ENCODE measurements at regions not wholly inside any gene's neighbourhood (a gene's known extent, or its start where the extent isn't known, plus 50 kb on each side); places are given as distances from the start of the nearest gene placed in this dataset.
"Not testable (repeated sequence)": the region's sequence is repeated elsewhere in the genome, so short reads cannot be mapped to it uniquely, and the experiment has no call there.

GRCh38 chr17:33948309-33948708 is 306.8 kb upstream of the CCL2 start:
- no peak for DNase-seq

GRCh38 chr17:33949100-33949499 is 306.0 kb upstream of the CCL2 start:
- peak; percentile 2 for DNase-seq

DNA sequence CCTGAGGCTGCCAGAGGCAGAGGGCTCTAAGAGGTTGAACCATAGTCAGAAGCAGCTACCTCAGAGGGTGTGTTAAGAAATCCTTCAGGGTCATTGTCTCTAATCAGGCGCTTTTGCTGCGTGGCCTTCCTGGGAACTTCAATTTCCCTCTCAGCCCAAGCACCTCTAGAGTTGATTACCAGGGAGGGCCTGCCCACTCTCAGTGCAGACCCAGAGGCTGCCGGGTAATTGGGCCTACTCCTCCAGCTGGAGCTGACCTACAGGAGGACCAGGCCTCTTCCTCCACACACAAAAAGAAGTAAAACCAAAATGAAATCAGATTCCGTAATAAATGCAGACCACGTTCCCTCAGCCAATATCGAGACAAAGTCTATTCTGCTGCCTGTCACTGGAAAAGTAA is 305.0 kb upstream of the CCL2 start:
- DNase-seq, result no peak

DNA sequence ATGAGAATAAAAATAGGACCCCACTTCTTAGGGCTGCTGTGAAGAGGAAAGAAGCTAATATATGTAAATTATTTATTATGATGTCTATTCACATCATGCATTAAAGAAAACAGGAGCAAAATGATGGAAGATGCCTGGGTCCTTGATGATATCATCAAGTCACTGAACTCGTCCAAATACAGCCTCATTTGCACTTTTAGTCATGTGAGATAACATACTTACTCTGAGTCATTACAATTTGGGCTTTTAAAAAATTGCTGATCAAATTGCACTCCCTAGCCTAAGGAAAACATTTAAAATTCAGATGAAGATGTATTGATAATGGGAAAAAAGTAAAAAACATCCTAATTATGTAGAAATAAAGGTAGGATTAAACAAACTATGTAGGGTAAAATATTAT is 302.7 kb upstream of the CCL2 start:
- DNase-seq, result no peak

GRCh38 chr17:33954597-33954996 is 300.5 kb upstream of the CCL2 start:
- no peak for DNase-seq

DNA sequence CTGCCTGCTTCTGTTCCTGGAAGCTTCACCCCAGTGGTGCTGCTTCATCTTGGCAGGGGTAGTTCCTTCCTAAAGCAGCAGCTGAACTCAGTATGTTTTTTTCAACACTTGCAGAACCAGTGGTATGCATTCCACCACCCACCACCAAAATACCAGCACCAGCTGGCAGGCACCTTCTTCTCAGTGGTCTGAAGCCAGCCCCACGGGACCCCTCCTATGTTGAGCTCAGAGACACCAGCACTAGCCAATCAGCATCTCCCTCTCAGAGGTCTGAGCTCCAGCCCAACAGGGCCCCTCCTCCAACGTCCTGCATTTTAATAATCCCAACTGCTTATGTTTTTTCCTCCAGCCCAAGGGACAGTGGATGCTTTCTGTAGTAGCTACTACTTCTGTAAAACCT is 299.6 kb upstream of the CCL2 start:
- no peak for DNase-seq

- not testable (repeated sequence) for DNase-seq
These were observed 296.0 kb upstream of the CCL2 start for GRCh38 chr17:33959098-33959497.

- DNase-seq, result no peak
These were observed 292.0 kb upstream of the CCL2 start for GRCh38 chr17:33962857-33963655.

DNA sequence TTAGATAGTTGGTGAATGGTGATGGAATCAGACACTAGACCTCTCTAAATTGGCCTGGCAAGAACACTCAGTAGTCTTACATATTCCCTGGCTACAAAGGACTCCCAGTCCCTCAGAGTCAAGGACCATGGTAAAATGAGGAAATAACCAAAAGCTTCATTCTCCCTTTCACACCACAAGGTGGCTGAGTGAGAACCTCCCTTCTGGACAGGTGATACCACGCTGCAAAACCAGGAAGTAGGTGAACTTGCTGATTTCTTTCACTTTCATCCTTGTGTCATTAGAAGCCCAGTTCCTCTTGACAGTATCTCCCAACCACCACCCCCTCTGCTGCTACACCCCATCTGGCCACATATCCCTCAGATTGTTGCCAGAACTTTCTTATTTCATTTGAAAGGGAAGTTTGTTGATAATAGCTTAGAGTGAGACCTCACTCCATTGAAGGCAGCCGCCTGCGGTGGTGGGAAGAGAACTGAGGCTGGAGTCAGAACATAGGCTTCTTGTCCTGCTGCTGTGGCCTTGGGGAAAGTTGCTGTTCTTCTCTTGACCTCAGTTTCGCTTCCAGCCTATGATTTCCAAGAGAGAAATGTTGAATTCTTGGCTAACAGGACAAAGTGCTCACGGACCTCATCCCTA is 290.6 kb upstream of the CCL2 start:
- no peak for DNase-seq

GRCh38 chr17:33966410-33967059 is 288.6 kb upstream of the CCL2 start:
- no peak for DNase-seq

DNA sequence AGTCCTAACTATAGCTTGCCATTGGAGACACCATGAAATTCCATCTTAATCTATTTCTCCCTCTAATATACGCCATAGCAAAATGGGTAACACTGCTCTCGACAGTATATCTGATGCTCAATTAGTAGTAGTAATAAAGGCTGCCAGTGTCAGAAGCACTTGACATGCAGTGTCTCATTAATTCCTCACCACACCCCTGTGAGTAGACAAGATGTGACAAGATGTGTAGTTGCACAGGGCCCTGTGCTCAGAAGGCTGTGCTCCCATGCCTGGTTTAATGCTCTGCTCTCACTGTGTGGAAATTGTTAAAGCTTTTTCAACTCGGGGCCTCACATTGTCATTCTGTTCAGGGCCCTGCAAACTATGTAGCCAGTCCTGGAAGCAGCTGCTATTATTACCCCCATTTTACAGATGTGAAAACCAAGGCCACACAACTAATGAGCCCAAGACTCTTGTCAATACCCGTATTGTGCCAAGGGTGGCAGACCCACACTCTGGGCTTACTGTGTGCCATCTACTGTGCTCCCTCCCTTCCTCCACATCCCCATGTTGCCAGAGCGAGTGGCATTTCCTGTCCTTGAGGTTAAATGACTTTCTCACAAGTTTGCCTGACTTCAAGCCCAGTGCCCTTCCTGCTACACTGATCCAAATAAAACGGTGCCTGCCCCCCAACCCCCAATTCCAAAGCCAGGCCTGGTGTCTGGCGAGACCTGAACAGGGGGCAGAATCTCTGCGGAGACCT is 287.3 kb upstream of the CCL2 start:
- DNase-seq, result no peak

DNA sequence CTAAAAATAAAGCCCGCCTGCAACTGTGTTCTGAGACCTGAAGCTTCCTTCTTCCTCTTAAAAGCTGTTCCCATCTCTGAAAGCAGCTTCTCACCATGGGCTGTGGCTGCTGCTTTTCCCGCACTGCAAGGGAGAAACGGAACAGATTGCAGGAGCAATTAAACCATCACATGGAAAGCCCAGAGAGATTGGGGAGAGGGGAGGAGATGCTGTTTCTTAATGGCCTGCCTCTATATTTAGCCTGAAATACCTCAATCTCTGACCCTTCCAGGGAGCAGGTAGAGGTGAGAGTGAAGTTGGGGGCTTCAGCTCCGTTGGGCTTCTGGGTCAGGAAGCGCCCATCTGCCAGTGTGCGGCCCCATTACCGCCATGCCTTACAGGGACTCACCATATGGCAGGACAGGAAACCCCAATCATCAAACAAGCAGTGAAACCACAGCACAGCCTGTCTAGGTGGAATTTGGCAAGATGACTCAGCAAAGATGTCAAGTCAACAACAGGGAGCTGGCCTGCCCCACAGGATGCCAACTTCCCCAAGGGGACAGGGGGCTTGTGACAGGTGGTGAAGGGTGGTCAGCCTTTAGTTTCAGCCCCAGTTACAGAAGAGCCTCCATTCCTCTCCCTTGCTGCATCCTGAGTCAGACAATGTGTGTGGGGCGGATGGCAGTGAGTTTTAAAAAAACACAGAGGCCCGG is 286.6 kb upstream of the CCL2 start:
- no peak for DNase-seq

DNA sequence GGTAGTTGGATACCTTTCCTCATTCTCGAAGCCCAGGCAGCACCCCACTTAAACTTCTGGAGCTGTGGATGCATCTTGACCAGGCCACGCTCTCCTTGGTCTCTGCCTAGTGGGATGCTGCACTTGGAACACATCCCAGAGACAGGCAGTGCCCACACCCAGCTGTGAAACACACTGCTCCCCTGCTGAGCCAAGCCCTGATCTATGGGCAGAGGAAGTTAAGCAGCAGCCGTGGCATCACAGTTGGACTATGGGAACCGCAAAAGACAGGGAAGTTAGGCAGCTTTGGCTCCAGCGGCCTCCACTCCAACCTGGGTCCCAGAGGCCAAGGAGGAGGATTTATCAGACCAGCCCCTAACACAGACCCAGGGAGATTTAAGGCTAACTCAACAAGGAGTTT is 284.8 kb upstream of the CCL2 start:
- DNase-seq, result no peak

- no peak for DNase-seq
These were observed 282.3 kb upstream of the CCL2 start for GRCh38 chr17:33972763-33973162.

DNA sequence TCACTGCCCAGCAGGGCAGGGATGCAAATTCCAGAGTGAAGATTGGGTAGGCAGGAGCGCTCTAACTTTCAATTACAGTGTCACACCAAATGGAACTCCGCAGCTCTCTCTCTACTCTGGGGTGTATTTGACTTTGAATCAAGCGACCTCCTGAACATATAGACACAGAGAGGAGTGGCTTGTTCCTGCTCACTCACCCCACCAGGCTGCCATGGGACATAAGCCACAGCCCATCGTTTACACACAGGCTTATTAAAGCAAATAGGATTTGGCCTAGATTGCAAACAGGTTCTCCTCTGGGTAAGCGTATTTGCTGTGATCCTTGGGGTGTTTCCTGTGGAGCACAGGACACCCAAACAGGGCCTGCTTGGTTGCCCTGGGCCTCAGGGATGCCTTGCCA is 281.6 kb upstream of the CCL2 start:
- no peak for DNase-seq

GRCh38 chr17:33974276-33974675 is 280.8 kb upstream of the CCL2 start:
- no peak for DNase-seq

- DNase-seq, result no peak
These were observed 278.3 kb upstream of the CCL2 start for GRCh38 chr17:33976831-33977230.

DNA sequence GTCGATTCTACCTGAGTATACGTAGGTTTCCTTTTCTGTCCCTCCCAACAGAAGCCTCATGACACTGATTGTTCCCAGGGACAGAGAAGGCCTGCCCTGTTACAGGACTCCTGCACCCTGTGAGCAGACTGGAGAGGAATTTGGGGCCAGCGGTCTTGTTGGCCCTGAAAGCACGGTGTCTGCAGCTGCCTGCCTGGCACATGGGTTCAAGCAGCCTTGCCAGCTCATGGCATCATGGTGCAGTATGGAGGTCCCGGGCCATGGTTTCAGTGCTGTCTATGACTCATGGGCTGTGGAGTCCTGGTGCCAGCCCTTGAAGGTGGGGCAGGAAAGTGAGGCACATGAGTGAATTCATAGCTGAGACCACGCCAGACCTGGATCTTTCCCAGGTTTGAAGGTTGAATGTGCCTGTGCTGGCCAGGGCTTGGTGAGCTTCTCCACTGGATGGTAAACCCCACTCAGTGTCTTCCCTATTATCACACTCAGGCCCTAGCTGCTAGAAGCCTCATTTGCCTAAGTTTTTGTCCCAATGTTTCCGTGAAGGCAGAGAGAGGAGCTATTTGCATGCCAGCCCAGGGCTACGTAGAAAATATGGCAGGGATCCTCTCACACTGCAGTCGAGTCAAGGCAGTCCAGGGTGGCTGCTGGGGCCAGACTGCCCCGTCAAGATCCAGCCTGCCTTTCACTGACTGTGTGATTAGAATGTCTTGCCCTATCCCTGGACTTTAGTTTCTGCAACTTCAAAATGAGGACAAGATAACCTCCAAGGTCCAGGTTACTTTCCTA is 277.2 kb upstream of the CCL2 start:
- DNase-seq, result no peak

- DNase-seq, result no peak
These were observed 276.2 kb upstream of the CCL2 start for GRCh38 chr17:33978889-33979288.

DNA sequence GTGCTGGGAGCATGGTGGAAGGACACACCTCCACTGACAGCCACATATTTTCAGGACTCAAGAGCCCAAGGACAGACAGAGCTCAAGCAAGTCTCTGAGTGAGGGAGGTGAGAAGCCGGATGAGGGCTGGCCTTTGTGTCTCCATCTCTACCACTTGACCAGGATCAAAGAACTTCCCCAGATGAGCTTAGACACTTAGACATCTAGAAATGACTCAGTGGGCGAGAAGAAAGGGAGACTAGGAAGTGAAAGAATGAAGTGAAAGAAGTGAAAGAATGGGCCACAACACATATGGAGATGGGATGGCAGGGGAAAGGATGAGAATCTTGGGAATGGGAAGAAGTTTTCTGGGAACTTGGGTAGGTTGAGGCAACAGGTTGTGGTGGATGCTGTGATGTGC is 274.9 kb upstream of the CCL2 start:
- no peak for DNase-seq

DNA sequence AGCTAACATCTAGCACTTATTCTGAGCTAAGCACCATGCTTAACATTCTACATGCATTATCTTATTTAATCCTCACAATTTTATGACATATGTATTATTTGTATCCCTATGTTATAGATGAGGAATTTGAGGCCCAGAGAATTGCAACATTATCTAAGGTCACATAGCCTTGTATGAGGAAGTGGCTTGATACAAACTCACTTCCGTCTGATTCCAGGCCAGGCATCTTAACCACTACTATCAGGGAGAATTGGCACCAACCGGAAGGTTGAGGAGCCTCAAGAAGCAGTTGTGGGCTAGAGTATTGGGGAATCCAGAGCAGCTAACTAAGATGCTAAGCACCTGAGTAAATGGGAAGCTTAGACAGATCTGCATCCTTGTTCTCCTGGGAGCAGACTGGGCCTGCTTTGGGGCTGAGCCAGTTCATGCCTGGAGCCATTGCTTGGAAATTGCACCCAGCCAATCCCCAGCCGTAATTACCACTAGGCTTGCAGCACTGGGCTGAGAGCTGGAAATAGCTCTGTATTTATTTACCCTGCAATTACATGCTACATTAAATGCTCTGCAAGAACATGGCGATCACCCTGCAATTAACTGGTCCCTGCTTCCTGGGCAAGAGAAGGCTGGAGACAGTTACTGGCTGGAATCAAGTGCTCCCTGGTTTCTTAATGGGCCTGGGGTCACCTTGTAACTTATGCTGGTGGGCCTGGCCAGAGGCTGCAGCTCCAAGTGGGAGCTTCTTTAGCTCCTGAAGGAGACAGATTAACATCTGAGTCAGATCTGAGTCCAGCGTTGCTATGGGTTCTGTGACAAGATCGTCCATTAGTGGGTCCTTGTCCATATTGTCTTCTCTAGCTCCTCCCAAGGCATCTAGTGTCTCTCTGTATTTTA is 273.1 kb upstream of the CCL2 start:
- DNase-seq, result no peak
